ENCODE measurements at regions not wholly inside any gene's neighbourhood (a gene's known extent, or its start where the extent isn't known, plus 50 kb on each side); places are given as distances from the start of the nearest gene placed in this dataset.

DNA sequence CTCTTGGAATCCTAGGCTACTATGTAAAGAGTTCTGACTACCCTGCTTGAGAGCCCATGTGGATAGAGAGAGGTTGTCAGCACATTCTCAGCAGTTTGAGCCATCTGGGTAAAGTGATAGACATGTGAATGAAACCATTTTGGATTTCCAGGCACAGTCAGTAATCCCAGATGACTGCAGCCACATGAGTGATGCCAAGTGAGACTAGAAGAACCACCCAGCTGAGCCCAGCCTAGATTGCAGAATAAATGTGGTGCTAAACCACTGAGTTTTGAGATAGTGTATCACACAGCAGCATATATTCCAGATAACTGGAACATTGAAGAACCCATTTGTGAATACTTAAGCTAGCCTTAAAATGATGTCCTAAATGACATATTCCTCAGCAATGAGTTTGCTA is 166.2 kb downstream of the ATP6V1G3 start:
- H3K4me3 ChIP-seq (ENCODE audit: extremely low read depth, insufficient read depth, low read length, poor library complexity, severe bottlenecking) = no peak overlapping the region
- H3K4me1 ChIP-seq (ENCODE audit: control insufficient read depth, insufficient read depth, low read length, poor library complexity, severe bottlenecking) = no peaks in the 10 kb centered on the region
- H3K9me3 ChIP-seq (ENCODE audit: control insufficient read depth, low read length) = peaks cover 9% of the 10 kb centered on the region
- no peak overlapping the region for H3K27ac ChIP-seq (ENCODE audit: low read depth, low read length, severe bottlenecking)
- no peaks in the 10 kb centered on the region for H3K36me3 ChIP-seq (ENCODE audit: control insufficient read depth, insufficient read depth, low read length)

DNA sequence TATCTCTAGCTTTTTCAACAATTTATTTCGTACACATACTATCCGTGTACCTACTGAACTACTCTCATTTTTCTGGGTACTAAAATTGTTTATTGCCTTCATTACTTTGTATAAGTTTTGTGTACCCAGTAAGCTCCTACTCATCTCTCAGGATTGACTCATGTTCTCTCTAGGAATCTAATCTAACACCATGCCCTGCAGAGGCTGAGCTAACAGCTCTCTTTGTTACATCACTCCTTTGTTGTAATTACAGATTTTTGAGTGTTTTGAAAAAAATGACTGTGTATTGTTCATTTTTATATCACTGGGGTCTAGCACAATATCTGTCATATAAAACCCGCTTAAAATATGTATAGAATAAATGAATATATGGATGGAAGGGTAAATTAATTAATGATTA is 167.1 kb downstream of the ATP6V1G3 start:
- Histone ChIP-seq H3K36me3 (ENCODE audit: control insufficient read depth, insufficient read depth, low read length) (no peaks in the 10 kb centered on the region), H3K4me1 (ENCODE audit: control insufficient read depth, insufficient read depth, low read length, poor library complexity, severe bottlenecking) (no peaks in the 10 kb centered on the region), H3K4me3 (ENCODE audit: extremely low read depth, insufficient read depth, low read length, poor library complexity, severe bottlenecking) (no peak overlapping the region), H3K9me3 (ENCODE audit: control insufficient read depth, low read length) (peaks cover 9% of the 10 kb centered on the region), H3K27ac (ENCODE audit: low read depth, low read length, severe bottlenecking) (no peak overlapping the region)
- 92% methylated on average over 2 of the region's 3 CpGs; no CpG with 5 or more reads in 1 of the 2 experiments for WGBS, 2 experiments (ENCODE audit: insufficient coverage in 2 of 2)
